ENCODE measurements at regions not wholly inside any gene's neighbourhood (a gene's known extent, or its start where the extent isn't known, plus 50 kb on each side); places are given as distances from the start of the nearest gene placed in this dataset.

- no peak for TF ChIP-seq E2F6 (IDR thresholded peaks at IDR 0.05)
- no peak for TF ChIP-seq TCF12 (IDR thresholded peaks at IDR 0.05; ENCODE audit: low read depth, low read length)
- no peak for TF ChIP-seq USF2 (IDR thresholded peaks at IDR 0.05; ENCODE audit: low read length)
- TF ChIP-seq POU5F1 (IDR thresholded peaks at IDR 0.05; ENCODE audit: low read depth, low read length) = no peak
- no peak for TF ChIP-seq CBX8 (IDR thresholded peaks at IDR 0.05; ENCODE audit: borderline replicate concordance, low read depth, low read length)
- TF ChIP-seq SRF (IDR thresholded peaks at IDR 0.05; ENCODE audit: low read depth, low read length) = no peak
Observed at GRCh38 chr13:68597641-68598040, 1367.5 kb upstream of the PCDH9 start (continued).

All from H1 (cell line).